GM12875 (cell line): ENCODE measurements at regions not wholly inside any gene's neighbourhood (a gene's known extent, or its start where the extent isn't known, plus 50 kb on each side); places are given as distances from the start of the nearest gene placed in this dataset.

ENCODE experiments used
- H3K4me3 ChIP-seq: one replicate; pipeline ENCODE4 v1.5.1; 2011; ENCODE audit warnings: low read depth, low read length, control low read depth
- TF ChIP-seq, protein P1 (sequence below): IDR thresholded peaks from 2 replicates; pipeline ENCODE4 v1.5.1; 2011; ENCODE audit warnings: low read depth, mild to moderate bottlenecking, control low read depth, inconsistent platforms, low read length, moderate library complexity, borderline replicate concordance; ENCODE audit not compliant: insufficient read depth

GRCh38 chr5:5677738-5678137 is 255.3 kb downstream of the ICE1 start:
- TF ChIP-seq, protein P1, sequence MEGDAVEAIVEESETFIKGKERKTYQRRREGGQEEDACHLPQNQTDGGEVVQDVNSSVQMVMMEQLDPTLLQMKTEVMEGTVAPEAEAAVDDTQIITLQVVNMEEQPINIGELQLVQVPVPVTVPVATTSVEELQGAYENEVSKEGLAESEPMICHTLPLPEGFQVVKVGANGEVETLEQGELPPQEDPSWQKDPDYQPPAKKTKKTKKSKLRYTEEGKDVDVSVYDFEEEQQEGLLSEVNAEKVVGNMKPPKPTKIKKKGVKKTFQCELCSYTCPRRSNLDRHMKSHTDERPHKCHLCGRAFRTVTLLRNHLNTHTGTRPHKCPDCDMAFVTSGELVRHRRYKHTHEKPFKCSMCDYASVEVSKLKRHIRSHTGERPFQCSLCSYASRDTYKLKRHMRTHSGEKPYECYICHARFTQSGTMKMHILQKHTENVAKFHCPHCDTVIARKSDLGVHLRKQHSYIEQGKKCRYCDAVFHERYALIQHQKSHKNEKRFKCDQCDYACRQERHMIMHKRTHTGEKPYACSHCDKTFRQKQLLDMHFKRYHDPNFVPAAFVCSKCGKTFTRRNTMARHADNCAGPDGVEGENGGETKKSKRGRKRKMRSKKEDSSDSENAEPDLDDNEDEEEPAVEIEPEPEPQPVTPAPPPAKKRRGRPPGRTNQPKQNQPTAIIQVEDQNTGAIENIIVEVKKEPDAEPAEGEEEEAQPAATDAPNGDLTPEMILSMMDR, result no peak
- H3K4me3 ChIP-seq, result no peak overlapping the region

GRCh38 chr5:5676218-5676617 is 253.7 kb downstream of the ICE1 start:
- TF ChIP-seq, protein P1, result no peak
- no peak overlapping the region for H3K4me3 ChIP-seq

GRCh38 chr5:5675511-5675910 is 253.0 kb downstream of the ICE1 start:
- H3K4me3 ChIP-seq, result no peak overlapping the region
- TF ChIP-seq, protein P1, result no peak

GRCh38 chr5:5671823-5672222 is 249.3 kb downstream of the ICE1 start:
- no peak overlapping the region for H3K4me3 ChIP-seq
- TF ChIP-seq, protein P1, result no peak

DNA sequence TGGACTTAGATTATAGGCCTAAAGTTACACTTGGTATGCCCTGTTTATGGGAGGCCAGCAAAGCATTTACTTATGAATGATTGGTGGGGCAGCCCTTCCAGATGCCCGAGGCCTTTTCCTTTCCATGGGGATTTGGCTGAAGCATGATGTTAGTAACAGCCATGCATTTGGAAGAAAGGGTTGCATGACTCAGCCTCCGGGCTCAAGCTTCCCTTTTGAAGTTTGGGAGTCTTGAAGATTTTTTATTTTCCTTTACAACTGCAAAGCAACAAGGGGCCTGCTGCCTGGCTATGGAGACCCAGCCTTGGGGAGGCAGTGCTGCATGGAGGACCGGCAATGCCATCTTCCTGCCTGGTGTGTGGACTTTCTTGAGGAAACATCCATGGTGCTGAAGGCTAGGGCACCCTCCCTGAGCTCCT is 244.7 kb downstream of the ICE1 start:
- H3K4me3 ChIP-seq, result no peak overlapping the region
- TF ChIP-seq, protein P1, result no peak

DNA sequence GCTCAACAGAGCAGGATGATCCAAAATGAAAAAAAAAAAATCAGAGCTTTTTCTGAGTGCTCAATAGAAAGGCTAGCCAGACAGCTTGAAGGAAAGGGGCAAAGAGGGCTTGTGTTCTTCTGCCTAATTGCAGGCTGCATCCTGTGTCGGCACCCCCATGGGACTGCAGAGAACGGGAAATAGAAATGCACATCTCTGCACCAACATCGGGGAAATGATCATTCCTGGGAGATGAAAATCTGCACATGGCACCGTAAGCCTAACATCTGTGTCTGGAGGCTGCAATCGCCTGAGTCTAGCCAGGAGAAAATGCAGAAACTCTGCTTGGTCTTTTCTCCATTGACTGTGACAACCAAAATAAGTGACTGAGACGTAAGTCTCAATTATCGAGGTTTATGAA is 243.9 kb downstream of the ICE1 start:
- TF ChIP-seq, protein P1, result no peak
- H3K4me3 ChIP-seq, result no peak overlapping the region

DNA sequence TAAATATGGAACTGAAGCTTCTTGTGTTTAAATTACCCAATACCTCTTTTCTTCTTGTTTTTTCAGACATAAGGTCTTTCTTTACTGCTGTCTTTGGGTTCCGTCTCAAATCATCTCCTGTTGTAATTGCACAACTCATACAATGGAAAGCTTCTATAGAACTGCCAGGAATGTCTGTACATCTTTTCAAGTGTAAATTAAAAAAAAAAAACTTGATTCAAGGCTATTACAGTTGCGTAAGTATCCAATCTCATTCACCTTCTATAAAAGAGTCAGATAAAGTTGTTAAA is 243.5 kb downstream of the ICE1 start:
- TF ChIP-seq, protein P1, result no peak
- H3K4me3 ChIP-seq, result no peak overlapping the region
